LNCAP (cell line): ENCODE measurements at regions not wholly inside any gene's neighbourhood (a gene's known extent, or its start where the extent isn't known, plus 50 kb on each side); places are given as distances from the start of the nearest gene placed in this dataset.

Experiments used
- TF ChIP-seq, protein P1 (sequence below): fragments of 450-650 bp; IDR thresholded peaks from 2 replicates; pipeline ENCODE4 v1.5.1; 2017; ENCODE audit warnings: mild to moderate bottlenecking

DNA sequence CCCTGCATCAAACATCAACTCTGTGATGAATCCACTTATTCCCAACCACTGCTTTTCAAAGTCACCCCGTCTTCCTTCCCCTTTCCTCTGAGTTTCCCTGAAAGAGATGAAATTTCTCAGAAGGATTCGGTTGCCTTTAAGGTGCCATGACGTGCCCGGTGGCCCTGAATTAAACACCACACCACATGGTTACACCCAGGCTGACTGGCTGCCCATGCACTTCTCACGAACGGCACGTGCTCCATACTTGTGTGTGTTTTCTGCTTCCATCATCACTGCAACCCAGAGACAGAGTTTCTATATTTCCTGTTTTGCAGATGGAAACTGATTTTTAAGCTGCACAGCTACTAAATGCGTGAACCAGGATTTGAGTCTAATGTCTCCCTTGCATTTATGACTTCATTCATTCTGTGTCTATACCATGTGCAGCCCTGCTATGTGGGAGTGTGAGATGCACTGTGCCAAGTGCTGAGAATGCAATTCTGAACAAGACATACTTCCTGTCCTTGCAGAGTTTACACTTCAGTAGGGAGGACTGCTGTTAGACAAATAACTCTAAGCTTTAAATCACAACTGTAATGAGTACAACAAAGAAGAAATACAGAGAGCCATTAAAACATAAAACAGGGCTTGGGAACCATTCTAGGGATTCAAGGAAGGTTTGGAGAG, 162.9 kb downstream of the NXNL2 start:
- TF ChIP-seq, protein P1, sequence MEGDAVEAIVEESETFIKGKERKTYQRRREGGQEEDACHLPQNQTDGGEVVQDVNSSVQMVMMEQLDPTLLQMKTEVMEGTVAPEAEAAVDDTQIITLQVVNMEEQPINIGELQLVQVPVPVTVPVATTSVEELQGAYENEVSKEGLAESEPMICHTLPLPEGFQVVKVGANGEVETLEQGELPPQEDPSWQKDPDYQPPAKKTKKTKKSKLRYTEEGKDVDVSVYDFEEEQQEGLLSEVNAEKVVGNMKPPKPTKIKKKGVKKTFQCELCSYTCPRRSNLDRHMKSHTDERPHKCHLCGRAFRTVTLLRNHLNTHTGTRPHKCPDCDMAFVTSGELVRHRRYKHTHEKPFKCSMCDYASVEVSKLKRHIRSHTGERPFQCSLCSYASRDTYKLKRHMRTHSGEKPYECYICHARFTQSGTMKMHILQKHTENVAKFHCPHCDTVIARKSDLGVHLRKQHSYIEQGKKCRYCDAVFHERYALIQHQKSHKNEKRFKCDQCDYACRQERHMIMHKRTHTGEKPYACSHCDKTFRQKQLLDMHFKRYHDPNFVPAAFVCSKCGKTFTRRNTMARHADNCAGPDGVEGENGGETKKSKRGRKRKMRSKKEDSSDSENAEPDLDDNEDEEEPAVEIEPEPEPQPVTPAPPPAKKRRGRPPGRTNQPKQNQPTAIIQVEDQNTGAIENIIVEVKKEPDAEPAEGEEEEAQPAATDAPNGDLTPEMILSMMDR: no peak

DNA sequence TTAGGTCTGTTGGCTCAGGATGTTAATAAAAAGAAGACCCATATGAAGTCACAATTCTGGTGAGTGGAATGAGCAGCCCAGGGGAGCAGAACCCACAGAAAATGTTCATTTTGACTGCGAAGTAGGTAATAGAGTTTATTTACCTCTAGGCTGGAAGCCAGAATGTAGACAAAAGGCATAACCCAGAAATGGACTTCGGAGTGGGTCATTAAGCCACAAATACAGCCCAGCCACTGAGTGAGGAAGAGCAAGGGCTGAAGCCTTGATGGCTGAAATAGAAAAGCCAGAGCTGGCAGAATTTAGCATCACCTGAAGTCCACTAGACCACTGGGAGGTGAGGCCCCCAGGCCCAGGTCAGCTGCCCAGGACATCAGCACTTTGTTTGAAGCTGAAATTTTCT, 168.0 kb downstream of the NXNL2 start:
- TF ChIP-seq, protein P1: no peak

DNA sequence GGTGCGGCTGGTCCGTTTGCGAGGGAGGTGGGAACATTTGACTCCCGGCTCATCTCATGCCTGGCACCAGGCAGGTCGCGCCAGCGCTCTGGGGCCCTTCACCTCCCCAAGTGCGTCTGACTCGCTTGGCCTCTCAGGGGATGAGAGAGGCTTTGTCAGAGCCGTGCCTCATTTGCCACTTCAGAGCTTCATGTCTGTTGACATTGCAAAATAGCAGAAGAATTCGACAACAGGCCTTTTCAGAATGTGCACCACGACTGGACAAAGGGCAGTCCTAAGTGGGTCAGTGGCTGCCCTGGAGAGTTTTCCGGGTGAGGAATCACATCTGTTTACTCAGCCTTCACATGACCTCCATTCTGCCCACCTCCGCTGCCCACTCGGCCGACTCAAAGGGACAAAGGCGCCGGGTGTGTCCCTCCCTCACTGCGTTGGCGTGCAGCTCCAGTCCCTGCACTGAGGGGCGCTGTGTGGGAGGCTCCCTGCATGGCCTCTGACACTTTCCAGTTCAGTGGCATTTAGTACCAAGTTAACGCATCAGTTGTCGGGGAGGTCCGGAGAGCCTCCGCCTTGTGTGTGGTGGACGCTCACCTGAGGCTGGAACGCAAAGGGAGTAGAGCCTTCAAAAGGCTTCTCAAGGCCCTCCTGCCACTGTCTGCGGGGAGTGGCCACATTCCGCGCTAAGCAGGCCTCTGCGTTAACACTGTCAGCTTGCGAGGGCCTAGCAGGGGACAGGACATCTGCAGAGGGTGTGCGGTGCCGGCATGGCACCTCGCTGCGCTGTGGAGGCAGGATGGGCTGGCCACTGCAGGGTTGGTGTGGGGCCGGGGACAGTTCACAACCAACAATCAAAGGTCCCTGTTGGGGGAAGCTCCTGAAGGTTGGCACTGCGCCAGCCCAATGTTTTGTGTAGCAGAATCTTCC, 171.5 kb downstream of the NXNL2 start:
- TF ChIP-seq, protein P1: no peak

DNA sequence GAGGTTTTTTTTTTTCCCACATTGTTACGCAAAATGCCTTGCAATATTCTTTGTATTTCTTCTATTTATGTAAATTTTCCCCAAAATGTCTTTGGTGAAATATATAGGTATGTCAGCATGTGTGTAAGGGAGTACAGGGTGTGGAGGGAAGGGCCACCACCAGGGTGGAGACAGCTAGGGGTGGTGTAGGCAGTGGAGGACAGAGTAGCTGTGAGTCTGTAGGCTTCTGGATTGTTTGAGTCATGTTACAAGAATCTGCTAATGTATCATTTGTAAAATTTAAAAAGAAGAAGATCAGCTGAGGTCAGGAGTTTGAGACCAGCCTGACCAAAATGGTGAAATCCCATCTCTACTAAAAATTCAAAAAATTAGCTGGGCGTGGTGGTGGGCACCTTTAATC, 175.5 kb downstream of the NXNL2 start:
- TF ChIP-seq, protein P1: no peak

DNA sequence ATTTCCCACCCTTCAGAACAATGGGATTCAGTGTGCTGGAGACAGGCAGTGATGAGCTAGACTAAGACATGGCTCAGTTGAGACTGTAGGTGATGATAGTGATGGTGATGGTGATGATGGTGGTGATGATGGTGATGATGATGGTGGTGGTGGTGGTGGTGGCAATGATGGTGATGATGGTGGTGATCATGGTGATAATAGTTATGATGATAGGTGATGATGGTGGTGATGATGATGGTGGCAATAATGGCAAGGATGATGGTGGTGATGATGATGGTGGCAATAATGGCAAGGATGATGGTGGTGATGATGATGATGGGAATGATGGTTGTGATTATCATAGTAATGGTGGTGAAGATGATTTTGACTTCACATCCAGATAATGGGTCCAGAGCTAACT, 176.7 kb downstream of the NXNL2 start:
- TF ChIP-seq, protein P1: no peak

DNA sequence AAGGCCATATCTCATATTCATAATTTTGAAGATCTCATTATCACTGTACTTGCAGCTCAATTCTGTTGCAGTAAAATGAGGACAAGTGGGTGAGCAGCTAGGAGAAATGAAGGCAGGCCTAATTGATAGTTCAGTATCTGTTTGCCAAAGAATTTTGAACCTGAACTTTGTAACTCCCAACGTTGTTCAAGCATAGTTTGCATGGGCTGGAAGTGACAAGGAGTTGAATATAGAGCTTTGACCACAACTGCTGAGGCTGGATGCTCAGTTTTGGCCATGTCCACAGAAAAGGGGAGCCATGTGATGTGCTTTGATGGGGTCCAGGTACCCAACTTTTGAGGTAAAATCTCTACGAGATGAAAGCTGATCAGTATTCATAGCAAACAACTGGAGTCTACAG, 177.5 kb downstream of the NXNL2 start:
- TF ChIP-seq, protein P1: no peak

DNA sequence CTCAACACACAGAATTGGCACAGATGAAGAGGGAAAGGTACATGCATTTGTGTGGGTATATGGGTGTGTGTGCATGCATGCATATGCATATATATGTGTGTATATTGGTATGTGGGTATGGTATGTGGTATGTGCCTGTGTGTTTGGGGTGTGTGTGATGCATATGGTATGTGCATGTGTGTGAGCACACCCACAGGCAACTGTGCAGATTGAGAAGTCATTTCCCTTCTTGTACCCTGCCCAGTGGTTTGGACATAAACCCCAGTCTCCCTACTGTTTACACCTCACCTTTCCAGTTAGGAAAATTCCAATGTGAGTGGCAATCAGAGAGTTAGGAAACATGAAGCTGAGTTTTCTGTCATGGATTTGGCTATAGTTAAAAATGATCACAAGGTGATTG, 178.0 kb downstream of the NXNL2 start:
- TF ChIP-seq, protein P1: no peak
